HG02852 (cell line): ENCODE measurements at regions not wholly inside any gene's neighbourhood (a gene's known extent, or its start where the extent isn't known, plus 50 kb on each side); places are given as distances from the start of the nearest gene placed in this dataset.
A peak's percentile ranks its signal among the peaks of the same experiment; 100 is the strongest.

ENCODE experiments used
- ATAC-seq: cut with Tn5 transposase; IDR thresholded peaks from one replicate; pipeline ENCODE4 v1.9.1; 2021; ENCODE audit warnings: mild to moderate bottlenecking, moderate library complexity; ENCODE audit not compliant: unreplicated experiment

DNA sequence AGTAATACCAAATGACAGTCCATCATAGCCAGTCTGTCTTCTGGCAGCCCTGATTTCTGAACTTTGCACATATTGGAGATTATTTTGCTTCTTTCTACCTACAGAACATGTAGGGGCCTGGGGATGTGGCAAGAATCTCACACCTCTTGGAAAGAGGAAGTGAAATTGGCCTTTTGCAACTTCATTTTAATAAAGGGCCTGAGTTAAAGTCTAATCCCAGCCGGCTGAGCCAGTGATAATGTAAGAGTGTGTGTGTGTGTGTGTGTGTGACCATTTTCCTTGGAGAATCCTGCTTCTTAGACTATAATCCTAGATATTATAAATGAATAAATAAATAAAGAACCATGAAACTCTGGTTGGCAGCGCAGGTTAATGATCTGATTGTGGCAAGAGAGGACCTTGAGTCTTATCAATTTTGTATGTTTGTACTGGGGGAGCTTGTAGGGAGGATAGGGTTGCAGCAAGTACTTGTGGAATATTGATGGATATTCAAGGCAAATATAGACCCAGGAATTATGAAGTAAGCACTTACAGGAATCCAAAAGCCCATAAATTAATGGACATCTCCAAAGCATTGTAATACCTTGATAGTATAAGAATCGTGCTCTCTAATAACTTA, 233.2 kb upstream of the AMIGO2 start:
- ATAC-seq: peak; percentile 95

DNA sequence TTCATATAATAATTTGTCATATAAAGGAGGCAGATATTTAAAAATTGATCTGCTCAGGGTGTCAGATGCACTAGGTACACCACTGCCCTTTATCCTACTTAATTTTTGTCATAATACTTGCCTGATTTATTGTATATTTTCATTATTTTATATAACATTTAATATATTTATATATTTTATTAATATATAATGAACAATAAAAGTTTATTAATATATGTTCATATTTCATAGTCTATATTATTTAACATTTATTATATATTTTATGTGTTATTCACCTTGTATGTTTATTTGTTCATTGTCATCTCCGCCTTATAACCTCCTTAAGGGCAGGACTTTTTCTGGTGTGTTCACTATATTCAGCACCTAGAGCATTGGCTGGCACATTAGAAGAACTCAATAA, 232.4 kb upstream of the AMIGO2 start:
- ATAC-seq: no peak

DNA sequence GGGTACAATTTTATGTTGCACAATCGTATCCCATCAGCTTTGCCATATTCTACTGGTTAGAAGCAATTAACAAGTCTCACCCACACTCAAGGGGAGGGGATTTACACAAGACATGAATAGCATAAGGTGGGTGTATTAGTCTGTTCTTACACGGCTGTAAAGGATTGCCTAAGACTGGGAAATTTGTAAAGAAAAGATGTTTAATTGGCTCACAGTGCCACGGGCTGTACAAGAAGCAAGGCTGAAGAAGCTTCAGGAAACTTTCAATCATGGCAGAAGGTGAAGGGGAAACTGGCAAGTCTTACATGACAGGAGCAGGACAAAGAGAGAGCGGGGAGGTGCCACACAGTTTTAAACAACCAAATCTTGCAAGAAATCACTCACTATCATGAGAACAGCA, 231.8 kb upstream of the AMIGO2 start:
- no peak for ATAC-seq

DNA sequence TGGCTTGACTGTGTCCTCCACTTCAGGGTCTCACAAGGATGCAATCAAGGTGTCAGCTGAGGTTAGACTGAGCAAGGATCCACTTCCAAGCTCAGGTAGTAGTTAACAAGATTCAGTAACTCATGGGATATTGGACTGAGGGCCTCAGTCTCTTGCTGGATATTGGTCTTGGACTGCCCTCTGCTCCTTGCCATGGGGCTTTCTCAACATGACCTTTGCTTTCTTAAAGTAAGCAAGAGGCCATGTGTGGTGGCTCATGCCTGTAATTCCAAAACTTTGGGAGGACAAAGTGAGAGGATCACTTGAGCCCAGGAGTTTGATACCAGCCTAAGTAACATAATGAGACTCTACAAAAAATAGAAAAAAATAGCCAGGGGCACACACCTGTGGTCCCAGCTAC, 231.3 kb upstream of the AMIGO2 start:
- ATAC-seq: no peak

DNA sequence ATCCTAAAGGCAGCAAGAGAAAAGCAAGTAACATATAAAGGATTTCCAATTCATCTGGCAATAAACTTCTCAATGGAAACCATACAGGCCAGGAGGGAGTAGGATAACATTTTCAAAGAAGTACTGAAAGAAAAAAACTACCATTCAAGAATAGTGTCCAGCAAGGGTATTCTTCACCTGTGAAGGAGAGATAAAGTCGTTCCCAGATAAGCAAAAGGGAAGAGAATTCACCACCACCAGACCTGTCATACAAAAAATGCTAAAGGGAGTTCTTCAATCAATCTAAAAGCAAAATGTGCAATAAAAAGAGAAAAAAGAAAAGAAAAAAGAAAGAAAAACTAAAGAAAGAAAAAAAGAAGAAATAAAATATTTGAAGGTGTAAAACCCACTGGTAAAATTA, 228.9 kb upstream of the AMIGO2 start:
- no peak for ATAC-seq

DNA sequence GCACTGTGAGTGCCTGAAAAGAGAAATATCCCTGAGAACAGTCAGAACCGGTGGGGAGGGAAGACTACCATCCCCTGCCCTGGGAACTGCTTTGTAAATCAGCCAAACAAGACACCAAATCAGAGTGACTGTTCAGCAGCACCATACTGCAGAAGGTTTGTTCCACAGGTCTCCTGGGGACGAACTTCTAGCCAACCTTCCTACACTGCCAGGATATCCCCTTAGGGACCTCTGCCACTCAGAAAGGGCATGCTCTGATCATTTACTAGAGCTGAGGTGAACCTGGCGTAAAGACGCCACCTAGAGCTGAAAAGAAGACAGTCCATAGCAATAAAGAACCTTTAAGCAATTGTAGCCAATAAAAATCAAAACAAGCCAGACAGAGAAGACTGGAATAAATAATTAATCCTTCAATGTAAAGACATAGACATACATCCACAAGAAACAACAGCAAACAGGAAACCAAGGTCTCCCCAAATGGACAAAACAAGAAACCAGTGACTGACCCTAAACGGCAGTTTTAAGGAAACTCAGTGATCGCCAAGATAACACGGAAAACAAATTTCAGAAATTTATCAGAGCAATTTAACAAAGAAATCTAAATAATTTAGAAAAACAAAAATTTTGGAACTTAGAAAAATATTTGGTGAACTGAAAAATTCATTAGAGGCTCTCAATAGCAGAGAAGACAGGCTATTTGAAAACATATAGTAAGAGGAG, 228.1 kb upstream of the AMIGO2 start:
- peak; percentile 72 for ATAC-seq

DNA sequence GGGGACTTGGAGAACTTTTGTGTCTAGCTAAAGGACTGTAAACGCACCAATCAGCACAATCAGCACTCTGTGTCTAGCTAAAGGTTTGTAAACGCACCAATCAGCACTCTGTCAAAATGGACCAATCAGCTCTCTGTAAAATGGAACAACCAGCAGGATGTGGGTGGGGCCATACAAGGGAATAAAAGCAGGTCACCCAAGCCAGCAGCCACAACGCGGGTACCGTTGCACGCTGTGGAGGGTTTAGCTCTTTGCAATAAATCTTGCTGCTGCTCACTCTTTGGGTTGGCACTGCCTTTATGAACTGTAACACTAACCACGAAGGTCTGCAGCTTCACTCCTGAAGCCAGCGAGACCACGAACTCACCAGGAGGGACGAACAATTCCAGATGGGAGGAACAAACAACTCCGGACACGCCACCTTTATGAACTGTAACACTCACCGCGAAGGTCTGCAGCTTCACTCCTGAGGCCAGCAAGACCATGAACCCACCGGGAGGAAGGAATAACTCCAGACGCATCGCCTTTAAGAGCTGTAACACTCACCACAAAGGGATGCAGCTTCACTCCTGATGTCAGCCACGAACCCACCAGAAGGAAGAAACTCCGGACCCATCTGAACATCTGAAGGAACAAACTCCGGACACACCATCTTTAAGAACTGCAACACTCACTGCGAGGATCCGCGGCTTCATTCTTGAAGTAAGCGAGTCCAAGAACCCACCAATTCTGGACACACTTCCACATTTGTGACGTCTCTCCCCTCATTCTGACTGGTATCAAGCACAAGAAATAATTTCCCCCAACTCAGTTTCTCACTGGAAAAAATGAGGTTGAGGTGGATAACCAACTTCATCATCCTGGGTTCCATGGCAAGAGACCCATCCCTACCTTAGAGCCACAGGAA, 227.3 kb upstream of the AMIGO2 start:
- ATAC-seq: peak; percentile 6

DNA sequence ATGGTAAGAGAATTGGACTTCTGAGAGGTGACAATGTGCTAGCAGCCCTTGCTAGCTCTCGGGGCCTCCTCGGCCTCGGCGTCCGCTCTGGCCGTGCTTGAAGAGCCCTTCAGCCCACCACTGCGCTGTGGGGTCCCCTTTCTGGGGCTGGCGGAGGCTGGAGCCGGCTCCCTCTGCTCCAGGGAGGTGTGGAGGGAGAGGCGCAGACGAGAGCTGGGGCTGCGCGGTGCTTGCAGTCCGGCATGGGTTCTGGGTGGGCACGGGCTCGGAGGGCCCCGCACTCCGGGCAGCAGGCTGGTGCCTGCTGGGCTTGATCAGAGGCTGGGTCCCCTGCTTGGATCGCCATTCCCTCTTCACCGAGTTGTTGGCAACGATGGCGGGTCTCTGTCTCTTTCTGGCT, 226.4 kb upstream of the AMIGO2 start:
- ATAC-seq: no peak

DNA sequence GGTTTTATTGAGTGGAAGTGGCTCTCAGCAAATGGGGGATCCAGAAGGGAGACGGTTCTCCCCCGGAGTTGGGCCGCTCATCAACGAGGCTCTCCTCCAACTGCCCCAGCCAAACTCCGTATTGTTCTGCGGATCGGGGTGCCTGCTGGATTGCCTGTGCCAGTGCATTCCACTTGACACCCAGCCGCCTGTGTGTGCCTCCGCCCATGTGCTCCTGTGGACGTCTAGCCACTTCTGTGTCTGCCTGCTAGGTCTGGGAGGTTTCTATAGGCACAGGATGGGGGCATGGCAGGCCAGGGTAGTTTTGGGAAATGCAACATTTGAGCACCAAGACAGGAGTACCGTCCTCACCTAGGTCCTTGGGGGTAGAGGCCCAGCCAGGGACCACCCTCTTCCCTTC, 225.7 kb upstream of the AMIGO2 start:
- no peak for ATAC-seq

DNA sequence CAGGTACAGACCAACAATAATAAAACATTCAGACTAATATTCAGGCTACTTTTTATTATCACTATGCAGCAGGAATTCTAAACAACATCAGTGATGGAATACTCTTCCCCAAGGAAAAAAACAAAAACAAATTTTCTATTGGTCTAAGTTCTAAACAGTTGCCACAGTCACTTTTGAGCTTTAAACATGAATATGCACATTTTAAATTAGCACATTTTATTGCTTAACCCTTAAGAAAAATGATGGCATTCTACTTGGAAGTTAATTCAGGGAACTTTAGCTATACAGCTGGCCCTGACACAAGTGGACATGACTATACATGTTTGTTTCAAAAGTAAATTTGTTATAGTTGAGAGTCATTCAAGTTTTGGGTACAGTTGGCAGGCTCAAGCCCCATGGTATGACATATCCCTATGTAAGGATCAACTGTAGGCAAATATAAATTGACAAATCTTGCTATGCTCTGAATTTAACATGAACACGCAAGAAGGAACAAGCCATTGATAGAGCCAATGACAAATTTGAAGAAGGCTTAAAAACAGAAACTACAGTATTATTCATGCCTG, 224.3 kb upstream of the AMIGO2 start:
- ATAC-seq: no peak

DNA sequence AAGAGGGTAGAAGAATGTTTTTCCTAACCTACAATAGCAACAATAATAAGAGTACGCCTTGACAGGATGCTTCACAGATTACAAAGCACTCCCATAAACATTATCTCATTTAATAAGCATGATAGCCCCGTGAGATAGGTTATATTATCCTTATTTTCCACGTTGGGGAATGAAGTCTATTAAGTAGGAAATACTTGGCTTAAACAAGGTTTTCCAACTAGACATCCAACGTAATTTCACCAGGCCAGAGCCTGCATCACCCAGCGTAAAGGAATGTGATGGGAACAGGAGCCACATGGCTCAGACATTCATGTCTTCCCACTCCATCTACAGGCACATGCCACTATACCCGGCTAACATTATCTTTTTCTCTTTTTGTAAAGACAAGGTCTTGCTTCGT, 223.4 kb upstream of the AMIGO2 start:
- ATAC-seq: no peak

DNA sequence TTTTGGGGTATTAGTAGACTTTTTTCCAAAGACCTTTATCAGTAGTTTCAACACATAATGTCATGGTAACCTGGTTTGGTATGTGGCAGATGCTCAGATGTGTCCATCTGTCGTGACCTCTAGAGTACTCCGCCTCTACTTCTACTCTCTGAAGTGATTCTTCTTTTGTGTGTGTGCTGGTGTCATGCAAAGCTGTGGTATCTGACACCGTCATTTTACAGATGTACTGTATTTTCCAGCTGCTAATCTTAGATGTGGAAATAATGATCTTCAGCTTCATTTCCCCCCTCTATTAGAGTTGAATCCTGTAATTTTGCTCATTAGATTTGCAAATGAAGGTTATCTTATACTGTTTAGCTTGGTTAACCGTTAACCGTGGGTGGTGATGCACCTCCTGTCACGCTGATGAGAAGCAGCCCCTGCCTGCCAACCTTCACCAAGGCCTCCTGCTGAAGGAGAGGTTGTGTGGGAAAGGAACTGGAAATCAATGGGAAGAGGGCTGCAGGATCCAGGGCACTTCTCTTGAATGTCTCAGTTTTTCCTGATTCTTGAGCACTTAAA, 222.4 kb upstream of the AMIGO2 start:
- peak; percentile 84 for ATAC-seq

DNA sequence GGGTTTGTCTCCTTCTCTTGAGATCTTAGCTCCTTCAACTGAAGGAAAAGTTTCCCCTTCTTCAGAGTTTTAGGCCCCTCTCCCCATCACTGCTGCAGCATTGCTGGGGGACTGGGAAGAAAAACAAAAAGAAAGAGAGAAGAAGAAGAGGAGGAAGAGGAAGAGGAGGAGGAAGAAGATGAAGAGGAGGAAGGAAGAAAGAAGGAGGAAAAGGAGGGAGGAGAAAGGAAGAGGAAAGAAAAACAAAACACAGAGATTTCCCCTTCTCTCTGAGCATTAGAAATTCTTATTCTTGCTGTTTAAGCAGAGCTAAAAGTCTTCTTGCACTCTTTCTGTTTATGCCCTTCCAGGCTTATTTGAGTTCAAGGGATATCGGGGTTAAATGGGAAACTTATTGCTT, 219.8 kb upstream of the AMIGO2 start:
- ATAC-seq: no peak

DNA sequence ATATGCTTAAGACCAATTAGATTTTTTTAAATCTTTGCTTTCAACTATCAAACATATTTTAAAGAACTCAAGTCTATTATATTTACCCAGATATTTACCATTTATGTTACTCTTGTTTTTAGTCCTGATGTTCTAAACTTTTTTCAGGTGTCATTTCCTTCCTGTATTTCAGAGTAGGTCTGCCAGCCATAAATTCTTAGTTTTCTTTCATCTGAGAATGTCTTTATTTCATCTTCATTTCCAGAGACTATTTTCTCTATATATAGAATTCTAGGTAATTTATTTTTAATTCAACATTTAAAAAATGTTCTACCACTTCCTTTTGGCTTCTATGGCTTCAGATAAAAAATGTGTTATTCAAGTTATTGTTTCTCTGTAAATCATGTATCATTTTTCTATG, 218.2 kb upstream of the AMIGO2 start:
- ATAC-seq: no peak

DNA sequence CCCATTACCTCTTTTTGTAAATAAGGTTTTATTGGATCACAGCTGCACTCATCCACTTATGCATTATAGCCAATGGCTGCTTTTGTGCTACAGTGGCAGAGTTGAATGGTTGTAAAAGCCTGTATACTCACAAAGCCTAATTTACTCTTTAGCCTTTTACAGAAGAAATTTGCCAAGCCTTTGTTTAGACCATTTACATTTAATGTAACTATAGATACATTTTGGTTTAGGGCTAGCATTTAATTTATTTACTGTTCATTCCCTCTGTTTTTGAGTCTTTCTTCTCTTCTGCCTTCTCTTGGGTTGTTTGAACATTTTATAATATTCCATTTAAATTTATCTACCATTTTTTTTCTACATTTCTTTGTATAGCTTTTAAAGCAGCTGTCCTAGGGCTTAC, 217.1 kb upstream of the AMIGO2 start:
- ATAC-seq: no peak

DNA sequence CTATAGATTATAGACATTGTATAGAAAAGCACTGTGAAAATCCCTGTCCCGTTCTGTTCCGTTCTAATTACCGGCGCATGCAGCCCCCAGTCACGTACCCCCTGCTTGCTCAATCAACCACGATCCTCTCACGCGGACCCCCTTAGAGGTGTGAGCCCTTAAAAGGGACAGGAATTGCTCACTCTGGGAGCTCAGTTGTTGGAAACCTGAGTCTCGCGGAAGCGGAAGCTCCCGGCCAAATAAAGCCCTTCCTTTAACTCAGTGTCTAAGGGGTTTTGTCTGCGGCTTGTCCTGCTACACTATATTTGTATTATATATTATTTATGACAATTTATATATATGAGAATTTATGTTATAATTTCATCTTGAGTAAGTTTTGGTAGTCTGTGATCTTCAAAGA, 213.6 kb upstream of the AMIGO2 start:
- ATAC-seq: no peak

DNA sequence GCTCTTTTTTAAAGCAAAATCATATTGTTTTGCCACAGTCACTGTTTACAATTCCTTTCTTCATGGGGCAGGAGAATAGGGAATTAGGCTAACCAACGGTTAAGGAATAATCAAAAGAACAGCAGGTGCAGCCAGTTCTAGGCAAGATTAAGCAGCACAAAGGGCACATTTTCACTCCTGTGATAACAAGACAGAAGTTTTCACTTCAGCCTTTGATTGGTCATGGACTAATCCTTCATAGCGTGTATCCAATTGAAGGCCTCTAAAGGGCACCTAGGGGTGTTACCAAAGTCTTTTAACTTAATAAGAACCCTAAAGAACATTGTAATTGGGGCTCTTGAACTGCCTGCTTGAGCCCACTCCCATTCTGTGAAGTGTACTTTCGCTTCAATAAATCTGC, 206.9 kb upstream of the AMIGO2 start:
- no peak for ATAC-seq
